A549 (cell line): ENCODE measurements at regions not wholly inside any gene's neighbourhood (a gene's known extent, or its start where the extent isn't known, plus 50 kb on each side); places are given as distances from the start of the nearest gene placed in this dataset.
A peak's percentile ranks its signal among the peaks of the same experiment; 100 is the strongest.

Experiments used
- ATAC-seq, 2 experiments: fragments of 200-7000 bp in 1 of 2; fragments of >200 bp in 1 of 2; cut with Nextera tagmentation in 1 of 2; cut with Tn5 transposase in 1 of 2; 3 replicates each; pipeline versions ENCODE4 v1.8.0 to v1.9.1; 2018 to 2020; ENCODE audit warnings: mild to moderate bottlenecking in 1 of 2, moderate library complexity in 1 of 2
- CTCF ChIA-PET: fragments of 300-600 bp; sonication (Branson Sonifier 250); formaldehyde crosslinking; extraction: SDS; loops from one replicate; lab custom pipeline; 2021; ENCODE audit warnings: antibody characterized with exemption, inconsistent platforms; lab: Yijun Ruan, JAX
- POLR2A ChIA-PET: fragments of 350-600 bp; formaldehyde crosslinking; extraction: SDS; loops from one replicate; lab custom pipeline; 2021; ENCODE audit warnings: antibody characterized with exemption, inconsistent platforms; lab: Yijun Ruan, JAX
- DNase-seq, 2 experiments: peaks; one replicate each; pipeline versions ENCODE4 v3.0.0 to v3.0.0-alpha.2; 2011 to 2016; ENCODE audit warnings: low read depth in 1 of 2, low spot score in 1 of 2
- FAIRE-seq: peaks from 2 replicates; lab custom pipeline; 2011; peaks lifted over from hg19 to GRCh38; lab: Jason Lieb, UNC
- H3K27ac ChIP-seq, 2 experiments: fragments of >200 bp; sonication (Bioruptor Twin); formaldehyde crosslinking; 3 replicates each; pipeline ENCODE4 v1.5.1; 2016 to 2017
- H3K4me1 ChIP-seq: fragments of >200 bp; sonication (Bioruptor Twin); formaldehyde crosslinking; 3 replicates; pipeline ENCODE4 v1.6.1; 2016
- H3K4me2 ChIP-seq: fragments of >200 bp; sonication (Bioruptor Twin); formaldehyde crosslinking; 3 replicates; pipeline ENCODE4 v1.6.1; 2016
- H3K4me3 ChIP-seq: fragments of >200 bp; sonication (Bioruptor Twin); formaldehyde crosslinking; 3 replicates; pipeline ENCODE4 v1.5.1; 2016
- H3K9me3 ChIP-seq: fragments of >200 bp; sonication (Bioruptor Twin); formaldehyde crosslinking; 3 replicates; pipeline ENCODE4 v1.6.1; 2016
- CBX8 ChIP-seq: fragments of 200-600 bp; sonication (generic); IDR thresholded peaks from 2 replicates; pipeline ENCODE4 v1.6.1; 2016
- CEBPB ChIP-seq, 2 experiments: fragments of >200 bp in 1 of 2; sonication (Bioruptor Twin) in 1 of 2; formaldehyde crosslinking in 1 of 2; IDR thresholded peaks; 2 replicates each; pipeline ENCODE4 v1.6.1; 2012 to 2016
- E2F6 ChIP-seq: IDR thresholded peaks from 2 replicates; pipeline ENCODE4 v1.6.1; 2012; ENCODE audit warnings: low read depth, borderline replicate concordance
- EHF ChIP-seq: fragments of 250-450 bp; sonication (Bioruptor Pico); IDR thresholded peaks from 2 replicates; pipeline ENCODE4 v1.5.0; 2020; ENCODE audit warnings: mild to moderate bottlenecking
- EHMT2 ChIP-seq: fragments of 200-600 bp; sonication (generic); IDR thresholded peaks from 2 replicates; pipeline ENCODE4 v1.6.1; 2016; ENCODE audit warnings: antibody characterized with exemption, low read depth, mild to moderate bottlenecking, moderate library complexity
- EP300 ChIP-seq, 2 experiments: fragments of >200 bp; sonication (Bioruptor Twin); formaldehyde crosslinking; IDR thresholded peaks; 2 replicates in 1 of 2; 3 replicates in 1 of 2; pipeline ENCODE4 v1.6.1; 2016 to 2017
- ESRRA ChIP-seq: fragments of 150-350 bp; IDR thresholded peaks from 2 replicates; pipeline ENCODE4 v1.6.1; 2014; ENCODE audit warnings: mild to moderate bottlenecking, low read length, borderline replicate concordance
- FOSB ChIP-seq: fragments of 250-450 bp; sonication (Bioruptor Pico); IDR thresholded peaks from 2 replicates; pipeline ENCODE4 v1.5.0; 2020; ENCODE audit warnings: mild to moderate bottlenecking, moderate library complexity
- FOSL2 ChIP-seq, 2 experiments: fragments of 450-650 bp in 1 of 2; fragments of >200 bp in 1 of 2; sonication (Bioruptor Twin) in 1 of 2; formaldehyde crosslinking; IDR thresholded peaks; 2 replicates each; pipeline versions ENCODE4 v1.5.0 to v1.6.1; 2016 to 2020; ENCODE audit warnings: mild to moderate bottlenecking in 1 of 2, moderate library complexity in 1 of 2
- FOXS1 ChIP-seq: fragments of 250-450 bp; sonication (Bioruptor Pico); IDR thresholded peaks from 2 replicates; pipeline ENCODE4 v1.5.0; 2020; ENCODE audit warnings: mild to moderate bottlenecking, moderate library complexity
- HOXA7 ChIP-seq: fragments of 250-450 bp; sonication (Bioruptor Pico); IDR thresholded peaks from 2 replicates; pipeline ENCODE4 v1.5.0; 2020; ENCODE audit warnings: mild to moderate bottlenecking, moderate library complexity
- HOXB13 ChIP-seq: fragments of 250-450 bp; sonication (Bioruptor Pico); IDR thresholded peaks from 2 replicates; pipeline ENCODE4 v1.5.0; 2020; ENCODE audit warnings: low read depth, mild to moderate bottlenecking, moderate library complexity
- HOXB5 ChIP-seq: fragments of 250-450 bp; sonication (Bioruptor Pico); IDR thresholded peaks from 2 replicates; pipeline ENCODE4 v1.5.0; 2020; ENCODE audit warnings: mild to moderate bottlenecking, moderate library complexity
- KDM5A ChIP-seq: fragments of 200-600 bp; sonication (generic); IDR thresholded peaks from 2 replicates; pipeline ENCODE4 v1.6.1; 2016; ENCODE audit warnings: antibody characterized with exemption, mild to moderate bottlenecking
- NFE2L2 ChIP-seq: fragments of 150-350 bp; conservative IDR thresholded peaks from 2 replicates; pipeline ENCODE4 v1.6.1; 2014; ENCODE audit warnings: low read length
- NPAS2 ChIP-seq: fragments of 250-450 bp; sonication (Bioruptor Pico); IDR thresholded peaks from 2 replicates; pipeline ENCODE4 v1.8.0; 2022; ENCODE audit warnings: mild to moderate bottlenecking, moderate library complexity, borderline replicate concordance
- NR3C1 ChIP-seq: fragments of >200 bp; sonication (Bioruptor Twin); formaldehyde crosslinking; IDR thresholded peaks from 3 replicates; pipeline ENCODE4 v1.6.1; 2017
- PBX3 ChIP-seq: IDR thresholded peaks from 2 replicates; pipeline ENCODE4 v1.6.1; 2012
- PHF8 ChIP-seq: fragments of 200-600 bp; sonication (generic); IDR thresholded peaks from 2 replicates; pipeline ENCODE4 v1.6.1; 2016; ENCODE audit warnings: low read depth, mild to moderate bottlenecking, antibody characterized with exemption, moderate library complexity, borderline replicate concordance
- RAD21 ChIP-seq, 2 experiments: fragments of >200 bp in 1 of 2; sonication (Bioruptor Twin) in 1 of 2; formaldehyde crosslinking in 1 of 2; IDR thresholded peaks in 1 of 2; conservative IDR thresholded peaks in 1 of 2; 2 replicates in 1 of 2; 3 replicates in 1 of 2; pipeline ENCODE4 v1.6.1; 2012 to 2018; ENCODE audit warnings: inconsistent platforms in 1 of 2
- RARB ChIP-seq: fragments of 250-450 bp; sonication (Bioruptor Pico); IDR thresholded peaks from 2 replicates; pipeline ENCODE4 v1.8.0; 2021; ENCODE audit warnings: mild to moderate bottlenecking, moderate library complexity
- RCOR1 ChIP-seq: fragments of 150-350 bp; IDR thresholded peaks from 2 replicates; pipeline ENCODE4 v1.6.1; 2014; ENCODE audit warnings: antibody characterized with exemption, low read length, low read depth
- RFX5 ChIP-seq: fragments of 450-650 bp; IDR thresholded peaks from 2 replicates; pipeline ENCODE4 v1.7.1; 2014; ENCODE audit warnings: antibody characterized with exemption, mild to moderate bottlenecking, moderate library complexity
- SMC3 ChIP-seq: fragments of >200 bp; sonication (Bioruptor Twin); formaldehyde crosslinking; IDR thresholded peaks from 3 replicates; pipeline ENCODE4 v1.6.1; 2018; ENCODE audit warnings: inconsistent platforms
- SREBF2 ChIP-seq: fragments of 450-650 bp; IDR thresholded peaks from 2 replicates; pipeline ENCODE4 v1.6.1; 2014; ENCODE audit warnings: mild to moderate bottlenecking, moderate library complexity
- TFCP2L1 ChIP-seq: fragments of 250-450 bp; sonication (Bioruptor Pico); IDR thresholded peaks from 2 replicates; pipeline ENCODE4 v1.5.0; 2021; ENCODE audit warnings: mild to moderate bottlenecking
- ZC3H11A ChIP-seq: fragments of 450-650 bp; IDR thresholded peaks from 2 replicates; pipeline ENCODE4 v1.6.1; 2014; ENCODE audit warnings: antibody characterized with exemption, mild to moderate bottlenecking
- ZFP36 ChIP-seq: fragments of 450-650 bp; IDR thresholded peaks from 2 replicates; pipeline ENCODE4 v1.6.1; 2014; ENCODE audit warnings: borderline replicate concordance; ENCODE audit not compliant: partially characterized antibody
- ZNF302 ChIP-seq: fragments of 250-450 bp; sonication (Bioruptor Pico); IDR thresholded peaks from 2 replicates; pipeline ENCODE4 v1.9.0; 2021; ENCODE audit warnings: inconsistent platforms, mild to moderate bottlenecking, moderate library complexity
- WGBS: methylation state at CpG from one replicate; pipeline ENCODE4 v1.1.6; 2017; ENCODE audit errors: missing lambda C conversion rate; 5-methylcytosine and 5-hydroxymethylcytosine counted together

- Histone ChIP-seq H3K9me3 (peaks cover 36% of the 10 kb centered on the region), H3K4me3 (no peak overlapping the region), H3K4me2 (peak overlapping the region; percentile 42), H3K27ac (peak overlapping the region; percentile 81 to 93), H3K4me1 (peaks cover 17% of the 10 kb centered on the region)
- ATAC-seq (peak; percentile 62 to 68; a peak in 4 of 6 replicates), FAIRE-seq (no peak), DNase-seq (peak in 1 of 2 experiments; percentile 17)
- peak in 1 of 2 experiments; percentile 49; a peak in 1 of 4 replicates for TF ChIP-seq CEBPB (IDR thresholded peaks at IDR 0.05)
- TF ChIP-seq RAD21 (conservative IDR thresholded peaks at IDR 0.05 in 1 of 2, IDR thresholded peaks at IDR 0.05 in 1 of 2), result no peak
- POLR2A ChIA-PET, result interaction anchor here (1.0 kb wide), 1 partner anchor 51 kb away, joined by 3 read pairs; no protein-coding TSS in a partner anchor
- CTCF ChIA-PET, result no interaction called here
- 53% methylated on average over 4 of the region's 4 CpGs for whole genome bisulfite sequencing
These were observed 389.9 kb downstream of the RFC3 start for GRCh38 chr13:34207872-34208271.

GRCh38 chr13:34208336-34208735 is 390.4 kb downstream of the RFC3 start:
- no peak overlapping the region for H3K4me2 ChIP-seq
- H3K4me3 ChIP-seq, result no peak overlapping the region
- no peak for DNase-seq
- peaks cover 31% of the 10 kb centered on the region for H3K9me3 ChIP-seq
- no peak for FAIRE-seq
- no peak for ATAC-seq
- peaks cover 15% of the 10 kb centered on the region for H3K4me1 ChIP-seq
- ChIA-PET CTCF (no interaction called here), POLR2A (no interaction called here)
- 94% methylated on average over 1 of the region's 1 CpG for WGBS
- H3K27ac ChIP-seq, result peak overlapping the region; percentile 81 to 93
- TF ChIP-seq ESRRA (no peak), RFX5 (no peak), FOSB (no peak), SREBF2 (no peak), KDM5A (no peak), EP300 (IDR thresholded peaks at IDR 0.05) (no peak), RCOR1 (no peak), ZC3H11A (no peak), ZNF302 (no peak), CBX8 (no peak), HOXB13 (no peak), SMC3 (no peak), PBX3 (no peak), ZFP36 (no peak), FOSL2 (IDR thresholded peaks at IDR 0.05) (no peak), FOSL2 (CRISPR knock-in tag; IDR thresholded peaks at IDR 0.05) (no peak), CEBPB (IDR thresholded peaks at IDR 0.05) (no peak), E2F6 (no peak)
- TF ChIP-seq, all 56 proteins: peak for 0

GRCh38 chr13:34210341-34210740 is 392.4 kb downstream of the RFC3 start:
- peaks cover 23% of the 10 kb centered on the region for H3K9me3 ChIP-seq
- whole genome bisulfite sequencing, result 94% methylated on average over 1 of the region's 1 CpG
- DNase-seq, result no peak

More at GRCh38 chr13:34210341-34210740, 392.4 kb downstream of the RFC3 start:
- no peak for TF ChIP-seq PHF8
- TF ChIP-seq NPAS2 (CRISPR knock-in tag), result no peak
- no peak for TF ChIP-seq HOXB5 (CRISPR knock-in tag)
- no peak for TF ChIP-seq NFE2L2
- no peak for TF ChIP-seq FOXS1 (CRISPR knock-in tag)
- no peak for TF ChIP-seq SREBF2
- no peak for TF ChIP-seq KDM5A
- no peak for TF ChIP-seq E2F6
- TF ChIP-seq TFCP2L1, result no peak
- TF ChIP-seq CBX8, result no peak
- TF ChIP-seq HOXA7 (CRISPR knock-in tag), result no peak
- TF ChIP-seq RAD21 (conservative IDR thresholded peaks at IDR 0.05 in 1 of 2, IDR thresholded peaks at IDR 0.05 in 1 of 2), result no peak
- TF ChIP-seq NR3C1, result no peak
- no peak for TF ChIP-seq EHMT2
- TF ChIP-seq EHF (CRISPR knock-in tag), result no peak
- no peak for TF ChIP-seq ZC3H11A
- TF ChIP-seq RARB (CRISPR knock-in tag), result no peak
- Histone ChIP-seq H3K4me3 (no peak overlapping the region), H3K27ac (peak overlapping the region; percentile 8 to 42; a peak in 2 of 6 replicates), H3K4me2 (no peak overlapping the region), H3K4me1 (peaks cover 15% of the 10 kb centered on the region)
- CTCF ChIA-PET, result no interaction called here
- FAIRE-seq (no peak), ATAC-seq (no peak)
- POLR2A ChIA-PET, result no interaction called here
